ENCODE measurements at regions not wholly inside any gene's neighbourhood (a gene's known extent, or its start where the extent isn't known, plus 50 kb on each side); places are given as distances from the start of the nearest gene placed in this dataset.
A peak's percentile ranks its signal among the peaks of the same experiment; 100 is the strongest.
"Not testable (repeated sequence)": the region's sequence is repeated elsewhere in the genome, so short reads cannot be mapped to it uniquely, and the experiment has no call there.

DNA sequence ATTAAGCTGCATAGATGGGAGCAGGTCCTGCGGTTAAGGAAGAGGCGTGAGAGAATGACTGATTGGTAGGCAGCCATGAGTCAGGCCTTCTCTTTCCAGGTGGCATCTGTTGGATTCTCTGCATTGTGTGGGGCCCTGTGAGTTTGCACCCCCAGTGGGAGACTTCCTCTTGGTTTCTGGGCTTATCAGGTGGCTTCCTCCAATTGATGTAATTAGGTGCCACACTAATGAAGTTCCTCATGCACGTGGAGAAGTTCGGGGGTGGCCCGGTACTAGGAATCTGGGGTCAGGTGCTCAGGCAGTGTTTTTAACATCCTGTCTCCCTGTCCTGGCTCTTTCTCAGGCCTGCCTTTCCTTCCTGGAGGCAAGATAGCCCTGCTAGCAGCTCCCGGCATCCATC lies 765.1 kb upstream of the TMEM132C start:
- Histone ChIP-seq H3K4me1 (replicated peaks; ENCODE audit: insufficient read depth) (peaks cover 5% of the 10 kb centered on the region; the same call in 1 of the 2 replicates), H3K79me2 (ENCODE audit: low read depth) (no peaks in the 10 kb centered on the region), H3K9me2 (ENCODE audit: insufficient read depth) (no peaks in the 10 kb centered on the region), H4K20me1 (ENCODE audit: insufficient read depth) (no peaks in the 10 kb centered on the region), H3K27me3 (ENCODE audit: insufficient read depth, low read depth) (0 out of 2 replicates have a peak, but pooled peaks cover 3% of the 10 kb centered on the region), H3K9me3 (ENCODE audit: insufficient read depth, low read depth) (no peaks in the 10 kb centered on the region), H3K27ac (no peak overlapping the region), H2AFZ (no peak overlapping the region), H3F3A (ENCODE audit: insufficient read depth, low read depth) (no peaks in the 10 kb centered on the region), H3K36me3 (ENCODE audit: low read depth) (no peaks in the 10 kb centered on the region), H3K4me2 (no peak overlapping the region), H3K4me3 (no peak overlapping the region)
- no peak for DNase-seq
- intact Hi-C loops (cut with micrococcal nuclease; ENCODE audit: unreplicated experiment): no loop called here
- BruUV-seq (replicated peaks): no TSS peak
- no peak for TF ChIP-seq EZH2 (IDR thresholded peaks at IDR 0.05; ENCODE audit: low read depth)
- TF ChIP-seq, protein P1, sequence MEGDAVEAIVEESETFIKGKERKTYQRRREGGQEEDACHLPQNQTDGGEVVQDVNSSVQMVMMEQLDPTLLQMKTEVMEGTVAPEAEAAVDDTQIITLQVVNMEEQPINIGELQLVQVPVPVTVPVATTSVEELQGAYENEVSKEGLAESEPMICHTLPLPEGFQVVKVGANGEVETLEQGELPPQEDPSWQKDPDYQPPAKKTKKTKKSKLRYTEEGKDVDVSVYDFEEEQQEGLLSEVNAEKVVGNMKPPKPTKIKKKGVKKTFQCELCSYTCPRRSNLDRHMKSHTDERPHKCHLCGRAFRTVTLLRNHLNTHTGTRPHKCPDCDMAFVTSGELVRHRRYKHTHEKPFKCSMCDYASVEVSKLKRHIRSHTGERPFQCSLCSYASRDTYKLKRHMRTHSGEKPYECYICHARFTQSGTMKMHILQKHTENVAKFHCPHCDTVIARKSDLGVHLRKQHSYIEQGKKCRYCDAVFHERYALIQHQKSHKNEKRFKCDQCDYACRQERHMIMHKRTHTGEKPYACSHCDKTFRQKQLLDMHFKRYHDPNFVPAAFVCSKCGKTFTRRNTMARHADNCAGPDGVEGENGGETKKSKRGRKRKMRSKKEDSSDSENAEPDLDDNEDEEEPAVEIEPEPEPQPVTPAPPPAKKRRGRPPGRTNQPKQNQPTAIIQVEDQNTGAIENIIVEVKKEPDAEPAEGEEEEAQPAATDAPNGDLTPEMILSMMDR (conservative IDR thresholded peaks at IDR 0.05): no peak
- ChIA-PET CTCF (no interaction called here), POLR2A (ENCODE audit: unreplicated experiment) (no interaction called here)

GRCh38 chr12:127503246-127503645 lies 763.7 kb upstream of the TMEM132C start:
- no peak overlapping the region for H3K4me2 ChIP-seq
- H3K27ac ChIP-seq: no peak overlapping the region
- no peaks in the 10 kb centered on the region for H3K36me3 ChIP-seq (ENCODE audit: low read depth)
- ChIA-PET CTCF (no interaction called here), POLR2A (ENCODE audit: unreplicated experiment) (no interaction called here)
- no peak for DNase-seq
- no peaks in the 10 kb centered on the region for H3K9me3 ChIP-seq (ENCODE audit: insufficient read depth, low read depth)
- no peaks in the 10 kb centered on the region for H4K20me1 ChIP-seq (ENCODE audit: insufficient read depth)
- TF ChIP-seq, protein P1 (conservative IDR thresholded peaks at IDR 0.05): no peak
- no peak for TF ChIP-seq EZH2 (IDR thresholded peaks at IDR 0.05; ENCODE audit: low read depth)
- no peaks in the 10 kb centered on the region for H3K9me2 ChIP-seq (ENCODE audit: insufficient read depth)
- BruUV-seq (replicated peaks): no TSS peak
- H2AFZ ChIP-seq: no peak overlapping the region
- no peaks in the 10 kb centered on the region for H3F3A ChIP-seq (ENCODE audit: insufficient read depth, low read depth)
- H3K4me3 ChIP-seq: no peak overlapping the region
- intact Hi-C loops (cut with micrococcal nuclease; ENCODE audit: unreplicated experiment): no loop called here
- H3K4me1 ChIP-seq (replicated peaks; ENCODE audit: insufficient read depth): peaks cover 5% of the 10 kb centered on the region; the same call in 1 of the 2 replicates
- H3K79me2 ChIP-seq (ENCODE audit: low read depth): no peaks in the 10 kb centered on the region
- 0 out of 2 replicates have a peak, but pooled peaks cover 3% of the 10 kb centered on the region for H3K27me3 ChIP-seq (ENCODE audit: insufficient read depth, low read depth)

GRCh38 chr12:127503996-127504395 lies 763.0 kb upstream of the TMEM132C start:
- H3K27ac ChIP-seq: peak overlapping the region; percentile 59
- H3K9me2 ChIP-seq (ENCODE audit: insufficient read depth); H3K9me3 ChIP-seq (ENCODE audit: insufficient read depth, low read depth); H3K4me2 ChIP-seq; CTCF ChIA-PET; H3F3A ChIP-seq (ENCODE audit: insufficient read depth, low read depth); H3K4me3 ChIP-seq; H3K27me3 ChIP-seq (ENCODE audit: insufficient read depth, low read depth); H2AFZ ChIP-seq; intact Hi-C loops (cut with micrococcal nuclease; ENCODE audit: unreplicated experiment); BruUV-seq (replicated peaks); H4K20me1 ChIP-seq (ENCODE audit: insufficient read depth); H3K36me3 ChIP-seq (ENCODE audit: low read depth); POLR2A ChIA-PET (ENCODE audit: unreplicated experiment); H3K4me1 ChIP-seq (replicated peaks; ENCODE audit: insufficient read depth); H3K79me2 ChIP-seq (ENCODE audit: low read depth): not testable (repeated sequence)
- peak in 1 of 2 experiments; percentile 17 for DNase-seq

DNA sequence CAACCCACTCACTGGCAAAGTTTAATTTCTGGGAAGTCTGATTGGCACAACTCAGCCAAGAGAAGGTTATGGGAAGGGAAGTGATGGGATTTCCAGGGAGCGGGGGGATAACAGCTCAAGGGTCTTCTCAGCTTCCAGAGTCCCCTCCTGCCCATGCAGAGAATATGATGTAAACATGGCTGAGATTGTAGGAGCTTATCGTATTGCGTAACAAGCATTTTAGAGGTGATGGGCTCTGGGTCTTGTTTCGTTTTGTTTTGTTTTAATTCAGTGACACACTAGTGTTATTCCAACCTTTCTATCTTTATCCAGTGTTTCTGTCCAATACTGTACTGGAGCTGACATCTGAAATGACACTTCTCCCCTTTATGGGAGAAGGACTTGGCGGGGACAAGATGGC lies 762.1 kb upstream of the TMEM132C start:
- CTCF ChIA-PET: interaction anchor here (0.7 kb wide), 1 partner anchor 26 kb away, joined by 4 read pairs; no protein-coding TSS in a partner anchor
- Histone ChIP-seq H3K27ac (no peak overlapping the region), H3K4me2 (no peak overlapping the region), H4K20me1 (ENCODE audit: insufficient read depth) (no peaks in the 10 kb centered on the region), H3F3A (ENCODE audit: insufficient read depth, low read depth) (no peaks in the 10 kb centered on the region), H3K9me3 (ENCODE audit: insufficient read depth, low read depth) (no peaks in the 10 kb centered on the region), H3K4me3 (no peak overlapping the region), H2AFZ (no peak overlapping the region), H3K36me3 (ENCODE audit: low read depth) (no peaks in the 10 kb centered on the region), H3K9me2 (ENCODE audit: insufficient read depth) (no peaks in the 10 kb centered on the region), H3K27me3 (ENCODE audit: insufficient read depth, low read depth) (0 out of 2 replicates have a peak, but pooled peaks cover 3% of the 10 kb centered on the region), H3K79me2 (ENCODE audit: low read depth) (no peaks in the 10 kb centered on the region), H3K4me1 (replicated peaks; ENCODE audit: insufficient read depth) (peaks cover 5% of the 10 kb centered on the region; the same call in 1 of the 2 replicates)
- no TSS peak for BruUV-seq (replicated peaks)
- intact Hi-C loops (cut with micrococcal nuclease; ENCODE audit: unreplicated experiment): no loop called here
- no peak for TF ChIP-seq EZH2 (IDR thresholded peaks at IDR 0.05; ENCODE audit: low read depth)
- TF ChIP-seq, protein P1 (conservative IDR thresholded peaks at IDR 0.05): no peak
- POLR2A ChIA-PET (ENCODE audit: unreplicated experiment): no interaction called here
- DNase-seq: no peak
